GM19043 (cell line): ENCODE measurements at regions not wholly inside any gene's neighbourhood (a gene's known extent, or its start where the extent isn't known, plus 50 kb on each side); places are given as distances from the start of the nearest gene placed in this dataset.

Source experiments
- ATAC-seq: cut with Tn5 transposase; IDR thresholded peaks from one replicate; pipeline ENCODE4 v1.9.1; 2021; ENCODE audit warnings: low read depth; ENCODE audit not compliant: unreplicated experiment

- ATAC-seq: no peak
Measured at GRCh38 chr1:83606416-83606955, 392.4 kb downstream of the TTLL7 start.

GRCh38 chr1:83596331-83596730, 402.6 kb downstream of the TTLL7 start:
- ATAC-seq: no peak

DNA sequence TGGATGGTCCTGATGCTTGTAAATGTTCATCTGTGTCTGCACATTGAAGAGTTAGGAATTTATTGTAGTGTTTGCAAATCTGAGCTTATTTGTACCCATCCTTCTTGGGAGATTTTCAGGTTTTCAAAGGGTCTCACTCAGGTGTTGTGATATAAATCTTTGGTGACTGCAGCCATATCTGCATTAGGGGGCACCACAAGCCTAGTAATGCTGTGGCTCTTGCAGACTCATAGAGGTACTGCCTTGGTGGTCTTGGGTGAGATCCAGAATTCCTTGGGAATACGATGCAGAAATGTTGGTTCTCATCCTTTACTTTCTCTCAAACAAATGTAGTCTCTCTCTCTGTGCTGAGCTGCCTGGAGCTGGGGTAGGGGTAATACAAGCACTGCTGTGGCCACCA, 405.9 kb downstream of the TTLL7 start:
- no peak for ATAC-seq

DNA sequence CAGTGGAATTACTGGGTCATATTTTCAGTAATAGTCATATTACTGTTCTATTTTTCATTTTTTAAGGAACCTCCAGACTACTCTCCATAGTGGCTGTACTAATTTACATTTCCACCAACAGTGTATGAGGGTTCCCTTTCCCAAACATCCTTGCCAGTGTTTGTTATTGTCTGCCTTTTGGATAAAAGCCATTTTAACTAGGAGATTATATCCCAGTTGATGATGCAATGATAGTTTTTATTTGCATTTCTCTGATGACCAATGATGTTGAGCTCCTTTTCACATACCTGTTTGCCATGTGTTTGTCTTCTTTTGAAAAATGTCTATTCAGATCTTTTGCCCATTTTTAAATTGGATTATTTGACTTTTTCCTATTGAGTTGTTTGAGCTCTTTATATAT, 410.8 kb downstream of the TTLL7 start:
- no peak for ATAC-seq

DNA sequence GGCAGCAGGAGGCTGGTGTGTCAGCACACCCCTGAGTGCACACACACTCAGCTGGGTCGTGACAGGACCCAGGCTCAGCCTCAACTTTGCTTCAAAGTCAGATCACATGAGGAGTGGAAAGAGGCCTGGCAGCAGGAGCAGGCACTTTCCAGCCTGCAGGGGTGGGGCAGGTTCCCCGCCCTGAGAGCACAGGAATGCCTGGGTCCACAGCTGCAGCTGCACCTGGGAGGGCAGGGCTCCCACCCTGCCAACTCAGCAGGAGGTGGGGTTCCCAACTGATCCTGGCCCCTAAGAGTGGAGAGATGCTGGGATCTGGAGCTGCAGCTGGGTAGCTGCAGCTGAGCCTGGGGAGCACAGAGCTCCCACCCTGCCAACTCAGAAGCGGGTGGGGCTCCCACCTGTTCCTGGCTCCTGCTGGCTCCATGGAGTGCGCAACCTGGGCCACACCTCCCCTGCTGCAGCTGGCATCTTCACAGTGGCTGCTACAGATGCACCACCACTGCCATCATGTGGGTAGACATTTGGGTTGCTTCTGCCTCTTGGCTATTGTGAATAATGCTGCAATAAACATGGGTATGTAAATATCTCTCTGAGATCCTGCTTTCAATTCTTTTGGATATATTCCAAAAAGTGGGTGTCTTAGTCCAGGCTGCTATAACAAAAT, 415.4 kb downstream of the TTLL7 start:
- no peak for ATAC-seq

DNA sequence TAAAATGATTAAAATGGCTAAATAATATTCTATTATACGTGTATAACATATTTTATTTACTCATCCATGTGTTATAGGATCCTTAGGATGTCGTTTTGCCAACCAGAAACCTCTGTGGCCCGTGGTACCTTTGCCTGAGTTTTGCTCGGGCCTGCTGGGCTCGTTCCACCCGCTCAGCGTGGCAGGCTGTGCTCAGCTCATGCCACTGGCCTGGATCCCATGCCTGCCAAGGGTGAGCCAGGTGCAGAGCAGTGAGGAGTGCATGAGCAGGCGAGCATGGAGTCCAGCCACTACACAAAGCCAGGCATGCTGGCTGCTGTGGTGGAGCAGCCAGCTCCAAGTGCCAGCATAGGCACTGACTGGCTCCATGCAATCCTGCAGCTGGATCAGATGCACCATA, 417.2 kb downstream of the TTLL7 start:
- ATAC-seq: no peak

DNA sequence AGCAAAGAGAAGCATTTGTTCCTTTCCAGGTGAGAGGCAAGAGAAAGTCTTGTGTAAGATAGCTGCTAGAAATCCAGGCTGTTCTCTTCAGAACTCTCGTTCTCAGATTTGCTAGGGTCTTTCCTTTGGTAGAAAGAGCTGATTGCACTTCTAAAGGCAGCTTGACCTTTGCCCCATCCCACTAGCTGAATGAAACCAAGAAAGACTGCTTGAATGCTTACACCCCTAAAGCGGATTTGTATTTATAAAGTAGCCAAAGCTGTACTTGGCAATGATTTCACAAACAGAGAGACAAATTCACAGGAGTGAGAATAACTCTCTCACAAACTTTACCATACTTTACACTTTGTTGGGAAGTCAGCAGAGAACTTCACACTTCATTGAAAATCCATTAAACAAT, 424.1 kb downstream of the TTLL7 start:
- ATAC-seq: no peak

DNA sequence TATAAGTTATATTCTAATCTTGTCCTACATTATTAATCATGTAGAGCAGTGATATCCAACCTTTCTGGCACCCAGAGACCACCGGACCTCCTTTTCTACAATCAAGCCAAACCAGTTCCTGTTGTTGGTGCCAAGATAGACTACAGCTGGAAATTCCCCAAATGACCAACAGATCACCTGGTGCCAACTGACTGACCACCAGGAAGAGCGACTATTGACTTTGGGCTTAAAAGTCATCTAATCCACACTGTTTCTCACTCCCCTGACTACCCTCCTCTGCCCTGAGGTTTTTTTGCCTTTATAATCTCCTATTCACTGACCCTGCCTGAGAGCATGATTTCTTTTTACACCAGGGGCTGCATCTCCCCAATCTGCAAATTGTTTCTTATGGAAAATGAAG, 425.2 kb downstream of the TTLL7 start:
- ATAC-seq: no peak

DNA sequence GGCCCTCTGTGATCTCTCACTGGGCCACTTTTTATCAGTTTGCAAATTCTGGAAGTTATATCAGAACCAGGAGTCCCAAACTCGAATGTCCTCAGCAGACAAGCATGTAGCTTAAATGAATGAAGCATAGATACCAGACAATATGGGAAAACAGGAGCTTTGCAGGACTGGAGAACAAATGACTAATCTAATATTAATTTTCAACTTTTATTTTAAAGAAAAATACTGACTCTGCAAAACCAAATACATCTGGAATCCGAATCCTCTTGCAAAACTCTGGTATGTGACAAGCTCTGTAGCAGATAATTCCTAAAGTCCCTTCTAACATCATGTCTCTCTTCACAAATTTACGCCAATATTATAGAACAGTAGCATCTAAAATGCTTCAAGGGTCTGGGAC, 427.4 kb downstream of the TTLL7 start:
- no peak for ATAC-seq

DNA sequence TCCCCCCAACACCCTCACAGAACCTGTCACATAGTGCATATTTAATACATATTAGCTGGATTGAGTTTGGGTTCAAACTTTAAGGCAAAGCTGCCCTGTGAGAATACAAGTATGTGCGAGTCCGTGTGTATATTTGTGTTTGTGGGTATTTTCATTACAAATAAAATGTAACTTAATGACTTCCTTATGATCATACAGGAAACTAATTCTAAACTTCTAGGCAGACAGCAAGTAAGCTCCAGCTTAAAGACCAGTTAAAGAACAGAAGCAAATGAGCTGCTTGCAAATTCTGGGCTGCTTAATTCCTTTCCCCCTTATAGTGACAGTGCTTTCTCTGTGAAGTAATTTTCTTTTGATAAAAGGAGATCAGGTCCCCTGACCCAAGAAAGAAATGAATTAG, 437.6 kb downstream of the TTLL7 start:
- ATAC-seq: no peak

DNA sequence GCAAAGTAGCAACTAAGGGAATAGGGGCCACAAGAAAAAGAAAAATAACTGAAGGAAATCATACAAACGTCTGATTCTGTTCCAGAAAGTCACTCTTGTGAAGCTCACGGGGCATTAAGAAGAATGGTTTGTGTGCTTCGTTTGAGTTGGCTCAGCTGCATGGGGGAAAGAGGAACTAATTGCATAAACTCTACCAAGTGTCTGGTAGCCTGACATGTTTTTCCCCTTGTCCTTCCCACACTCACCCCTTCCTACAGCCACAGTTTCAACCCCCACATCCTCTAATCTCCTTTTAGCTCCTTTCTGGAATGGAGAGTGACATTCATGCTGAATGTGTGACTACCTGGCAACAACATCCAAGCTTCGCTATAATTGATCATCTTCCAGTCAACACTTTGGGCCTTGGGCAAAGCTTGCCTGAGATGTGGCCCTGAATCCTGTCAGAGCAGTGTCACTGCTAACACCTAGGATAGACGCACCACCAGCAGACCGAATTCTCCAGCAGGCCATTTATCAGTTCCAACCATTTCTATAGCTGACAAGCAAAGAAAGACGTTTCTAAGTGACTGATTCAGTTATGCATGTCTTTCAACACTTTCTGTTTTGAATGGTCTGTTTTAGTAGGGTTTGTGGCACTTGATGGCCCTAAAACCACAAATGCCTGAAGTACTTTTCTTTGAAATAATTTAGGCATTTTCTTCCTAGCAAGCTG, 439.6 kb downstream of the TTLL7 start:
- ATAC-seq: no peak

- ATAC-seq: no peak
Measured at GRCh38 chr1:83555871-83556270, 443.1 kb downstream of the TTLL7 start.

DNA sequence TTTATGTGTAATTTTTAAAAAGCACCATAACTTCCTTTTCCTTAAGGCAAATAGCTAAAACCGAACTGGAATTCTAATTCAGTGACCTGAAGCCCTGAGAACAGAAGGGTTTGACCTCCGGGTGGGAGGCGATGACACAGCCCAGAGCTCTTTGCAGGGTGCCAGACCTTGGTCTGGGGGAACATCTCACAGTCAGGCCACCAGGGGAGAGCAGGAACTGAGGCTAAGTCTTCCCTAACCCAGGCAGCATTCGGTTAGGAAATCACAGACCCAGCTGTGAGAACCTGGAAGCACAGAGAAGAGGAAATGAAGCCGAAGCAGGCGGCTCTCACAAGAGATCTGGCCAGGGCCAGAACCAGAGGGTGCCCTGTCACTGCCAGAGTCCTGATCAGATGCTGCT, 444.8 kb downstream of the TTLL7 start:
- no peak for ATAC-seq

- no peak for ATAC-seq
Measured at GRCh38 chr1:83552820-83553219, 446.1 kb downstream of the TTLL7 start.

DNA sequence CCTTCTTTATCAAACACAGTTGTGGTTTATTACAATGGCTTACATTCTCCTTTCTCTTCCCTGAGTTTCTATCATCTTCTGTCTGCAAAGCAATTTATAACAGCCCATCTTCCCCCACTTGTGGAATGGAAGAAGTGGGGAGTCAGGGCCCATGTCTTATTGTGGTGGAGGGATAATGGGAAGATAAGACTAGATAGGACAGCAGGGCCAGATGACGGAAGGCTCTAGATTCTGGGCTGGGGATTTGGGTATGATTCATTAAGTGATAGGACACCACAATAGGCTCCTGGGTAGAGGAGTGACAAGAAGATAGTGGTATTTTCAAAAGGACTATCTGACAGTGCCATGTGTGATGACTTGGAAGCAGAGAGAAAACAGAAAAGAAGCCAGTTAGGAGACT, 450.6 kb downstream of the TTLL7 start:
- no peak for ATAC-seq

DNA sequence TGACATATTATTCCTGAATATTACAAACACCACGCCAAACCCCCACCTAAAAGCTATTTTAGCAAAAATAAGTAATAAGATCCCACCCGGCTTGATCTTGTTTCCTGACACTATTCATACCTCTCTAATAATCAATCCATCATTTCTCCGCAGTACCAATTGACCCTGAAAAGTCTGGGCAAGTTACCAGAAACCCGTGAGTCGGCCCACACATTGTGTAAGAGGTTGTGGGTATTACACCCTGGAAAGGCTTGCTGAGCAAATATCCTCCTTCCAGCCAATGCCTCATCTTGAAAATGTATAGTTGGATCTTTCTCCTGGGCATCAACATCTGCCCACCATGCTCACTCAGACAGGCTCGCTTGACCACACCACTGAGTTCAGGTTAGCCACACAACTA, 451.0 kb downstream of the TTLL7 start:
- no peak for ATAC-seq

DNA sequence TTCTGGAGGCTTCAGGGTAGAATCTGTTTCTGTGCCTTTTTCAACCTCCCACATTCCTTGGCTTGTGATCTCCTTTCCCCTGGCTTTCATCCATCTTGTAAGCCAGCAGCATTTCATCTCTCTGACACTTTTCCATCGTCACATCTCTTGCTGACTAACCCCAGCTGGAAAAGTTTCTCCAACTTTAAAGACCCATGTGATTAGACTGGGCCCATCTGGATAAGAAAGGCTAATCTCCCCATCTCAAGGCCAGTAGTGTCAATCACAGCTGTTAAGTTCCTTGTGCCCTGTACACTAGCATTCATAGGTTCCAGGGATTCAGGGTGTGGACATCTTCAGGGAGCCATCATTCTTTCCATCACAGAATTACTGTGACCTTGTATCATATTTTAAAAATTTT, 452.1 kb downstream of the TTLL7 start:
- no peak for ATAC-seq

DNA sequence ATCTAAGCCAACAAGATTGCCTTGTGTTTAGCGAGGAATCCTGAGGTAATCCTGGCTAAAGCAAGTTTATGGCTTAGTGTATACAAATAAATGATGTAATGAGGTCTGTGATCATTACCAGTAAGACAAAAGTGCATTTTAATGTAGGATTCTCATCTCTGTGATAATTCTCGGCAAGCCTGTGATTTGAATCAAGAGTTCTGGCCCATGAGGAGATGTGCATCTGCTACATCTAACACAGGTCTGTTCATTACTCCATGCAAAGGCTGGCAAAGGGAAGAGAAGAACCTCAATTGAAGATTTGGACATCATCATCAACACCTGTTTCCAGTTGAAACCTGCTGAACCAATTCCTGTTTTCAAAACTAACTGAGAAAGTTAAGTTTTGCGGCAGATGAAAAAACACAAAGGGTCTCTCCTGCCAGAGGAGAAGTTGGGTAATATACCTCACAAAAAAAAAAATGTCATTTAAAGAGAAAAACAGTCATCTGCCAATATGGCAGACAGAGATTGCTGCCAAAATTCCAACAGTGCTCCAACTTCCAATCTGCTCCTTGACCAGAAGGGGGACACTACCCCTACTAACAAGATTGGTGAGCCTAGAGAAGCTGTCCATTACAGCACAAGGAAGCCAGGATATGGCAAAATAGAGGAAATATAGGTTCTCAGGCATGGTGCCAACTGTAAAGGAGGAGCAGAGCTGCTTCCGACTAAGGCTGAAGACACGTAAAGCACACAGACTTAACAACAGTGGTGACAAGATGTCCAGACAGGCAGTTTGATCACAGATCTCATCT, 453.7 kb downstream of the TTLL7 start:
- ATAC-seq: no peak

- no peak for ATAC-seq
Measured at GRCh38 chr1:83543222-83543973, 455.5 kb downstream of the TTLL7 start.

- no peak for ATAC-seq
Measured at GRCh38 chr1:83531521-83532309, 467.2 kb downstream of the TTLL7 start.
